ENCODE measurements at regions not wholly inside any gene's neighbourhood (a gene's known extent, or its start where the extent isn't known, plus 50 kb on each side); places are given as distances from the start of the nearest gene placed in this dataset.

DNA sequence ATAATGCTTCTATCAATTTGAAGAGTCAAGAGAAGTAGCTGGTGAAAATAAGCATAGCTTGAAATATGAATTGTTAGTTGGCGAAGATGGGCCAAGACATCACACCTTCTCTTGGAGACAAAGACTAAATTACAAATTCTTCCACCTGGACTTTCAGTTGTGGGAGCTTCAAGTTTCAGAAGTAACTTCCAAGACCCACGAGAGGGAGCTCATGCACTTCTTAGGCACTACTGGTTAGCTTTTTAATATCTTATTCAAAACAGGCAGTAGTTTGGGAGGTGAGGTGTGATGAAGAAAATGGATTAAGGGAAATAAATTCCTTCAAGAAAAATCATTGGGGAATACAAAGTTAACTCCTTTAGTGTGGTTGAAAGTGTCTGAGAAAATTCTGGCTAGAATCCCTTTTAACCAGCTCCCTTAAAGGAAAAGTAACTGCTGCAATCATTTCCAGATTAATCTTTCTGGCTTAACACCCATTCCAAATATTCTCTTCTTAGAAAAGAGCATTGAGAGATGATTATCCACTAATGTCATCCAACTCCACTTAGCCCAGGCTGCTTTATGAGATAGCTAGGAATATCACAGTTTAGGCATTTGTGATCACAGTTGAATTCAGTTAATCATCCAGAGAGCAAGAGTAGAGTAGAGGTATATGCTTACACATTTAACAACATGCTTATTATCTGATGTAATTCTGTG is 139.5 kb upstream of the DMRTA1 start:
- no peak for DNase-seq

DNA sequence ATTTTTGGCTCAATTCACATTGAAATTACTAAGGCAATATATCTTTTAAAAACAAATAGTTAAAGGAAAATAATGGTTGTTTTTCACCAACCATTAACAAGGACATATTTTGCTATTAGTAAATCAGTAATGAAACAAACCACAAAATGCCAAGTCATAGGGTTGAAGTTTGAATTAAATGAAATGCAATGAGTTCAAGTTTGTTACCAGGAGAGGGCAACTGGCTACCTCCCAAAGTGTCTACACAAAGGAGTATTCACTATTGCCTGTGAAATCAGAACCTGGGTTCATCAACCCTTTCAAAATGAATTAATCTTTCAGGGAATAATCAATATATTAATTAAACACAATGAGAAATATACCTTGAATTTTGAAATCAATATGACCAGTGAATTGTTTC is 138.4 kb upstream of the DMRTA1 start:
- no peak for DNase-seq

DNA sequence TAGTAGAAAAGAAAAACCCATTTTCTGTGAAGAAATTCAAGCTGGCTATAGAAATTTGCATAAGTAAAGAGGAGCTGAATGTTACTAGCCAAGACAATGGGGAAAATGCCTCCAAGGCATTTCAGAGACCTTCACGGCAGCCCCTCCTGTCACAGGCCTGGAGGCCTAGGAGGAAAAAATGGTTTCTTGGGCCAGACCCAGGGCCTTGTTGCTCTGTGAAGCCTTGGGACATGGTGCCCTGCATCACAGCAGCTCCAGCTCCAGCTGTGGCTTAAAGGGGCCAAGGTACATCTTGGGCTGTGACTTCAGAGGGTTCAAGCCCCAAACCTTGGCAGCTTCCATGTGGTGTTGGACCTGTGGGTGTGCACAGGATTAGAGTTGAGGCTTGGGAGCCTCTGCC is 130.0 kb upstream of the DMRTA1 start:
- no peak for DNase-seq

DNA sequence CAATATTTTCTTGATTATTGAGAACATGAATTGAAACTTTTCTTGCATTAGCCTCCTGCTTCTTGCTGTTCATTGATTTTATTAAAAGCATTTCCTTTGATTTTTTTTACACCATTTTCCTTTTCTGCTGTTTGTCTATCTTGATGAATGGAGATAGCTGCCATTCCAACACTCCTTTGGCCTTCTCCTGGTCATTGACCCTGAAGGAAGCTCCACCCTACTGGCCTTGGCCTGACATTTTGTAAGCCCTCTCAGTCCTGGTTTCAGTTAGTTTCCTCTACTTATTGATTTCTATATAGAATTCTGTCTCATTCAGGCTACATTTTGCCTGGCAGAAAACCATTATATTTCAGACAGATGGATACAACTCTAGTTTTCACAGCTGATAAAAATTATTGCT is 115.1 kb upstream of the DMRTA1 start:
- DNase-seq: no peak

DNA sequence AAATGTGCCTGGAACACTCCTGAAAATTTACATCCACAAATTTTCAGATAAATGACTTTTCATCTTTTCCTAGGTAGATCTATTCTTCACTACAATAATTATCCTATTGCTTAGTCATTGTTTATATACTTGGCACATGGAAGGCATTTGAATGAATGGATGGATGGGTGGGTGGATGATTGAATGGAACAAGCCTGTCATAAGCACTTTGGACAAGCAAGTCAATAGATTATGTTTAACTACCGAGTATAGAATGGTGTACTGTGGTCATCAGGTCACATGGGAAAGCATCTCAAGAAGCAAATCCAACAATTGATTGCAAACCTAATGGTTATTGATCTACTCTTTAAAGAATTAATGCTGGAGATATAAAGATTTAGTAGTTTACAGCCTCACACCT is 114.4 kb upstream of the DMRTA1 start:
- no peak for DNase-seq

DNA sequence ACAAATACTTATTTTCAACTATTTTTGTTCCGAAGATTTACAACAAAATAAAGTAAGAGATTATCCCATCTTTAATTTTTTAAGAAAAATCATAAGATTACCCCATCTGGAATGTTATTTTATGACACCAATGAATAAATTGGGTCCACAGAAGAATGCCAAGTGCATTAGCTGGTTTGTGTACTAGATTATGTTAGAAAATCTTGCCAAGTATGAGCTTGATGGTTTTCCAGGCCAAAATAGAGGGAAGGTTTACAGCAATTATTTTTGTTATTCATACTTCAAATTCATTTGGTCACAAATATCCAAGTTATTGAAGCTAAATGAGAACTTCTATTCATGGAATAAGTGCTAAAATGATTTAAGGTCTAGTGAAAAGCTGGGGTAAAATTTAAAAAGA is 109.4 kb upstream of the DMRTA1 start:
- no peak for DNase-seq

DNA sequence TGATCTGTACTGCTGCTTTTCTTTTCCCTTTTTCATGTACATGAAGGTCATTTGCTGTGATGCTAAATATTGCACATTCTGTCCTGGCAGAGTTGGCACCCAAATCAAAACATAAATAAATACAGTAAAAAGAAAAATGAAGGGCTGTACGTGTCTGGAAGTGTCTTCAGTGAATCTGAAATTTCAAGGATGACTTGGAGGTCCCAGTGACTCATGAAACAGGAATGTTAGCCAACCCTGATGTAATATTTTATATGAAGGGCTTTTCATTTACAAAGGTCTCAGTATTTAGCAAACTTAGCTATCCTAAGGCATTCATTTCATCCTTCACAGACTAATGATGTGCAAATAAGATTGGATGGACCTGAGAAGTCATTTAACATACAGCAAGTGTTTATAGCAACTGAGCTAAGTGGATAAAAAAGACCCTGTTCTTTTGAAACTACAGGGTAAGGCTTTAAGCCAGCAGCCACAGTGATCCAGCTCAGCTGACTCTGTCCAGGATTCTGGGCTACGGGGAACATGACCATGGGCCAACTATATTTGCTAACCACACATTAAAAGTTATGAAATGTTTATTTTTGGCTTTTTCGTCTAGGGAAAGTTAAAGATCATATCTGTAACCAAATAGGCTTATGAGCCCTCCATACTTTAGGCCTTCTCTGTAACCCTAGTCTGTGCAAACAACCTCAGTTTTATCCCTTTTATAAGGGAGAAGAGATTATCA is 104.0 kb upstream of the DMRTA1 start:
- no peak for DNase-seq

DNA sequence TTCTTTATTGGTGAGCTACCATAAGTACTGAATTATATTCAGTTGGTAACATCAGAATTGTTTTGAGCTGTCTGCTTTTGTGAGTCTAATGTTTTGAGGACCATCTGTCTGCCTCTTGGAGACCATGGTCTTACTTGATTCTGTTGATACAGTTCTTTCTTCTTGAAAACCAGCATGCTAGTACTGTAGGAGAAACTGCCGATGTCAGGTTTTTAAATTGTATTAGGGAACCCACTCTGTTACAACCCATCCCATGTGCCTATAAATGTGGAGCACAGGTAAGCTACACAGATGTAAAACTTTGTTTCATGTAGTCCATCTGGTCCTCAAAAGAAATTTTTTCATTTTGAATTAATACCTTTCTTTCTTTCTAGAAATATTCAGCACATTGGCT is 103.4 kb upstream of the DMRTA1 start:
- DNase-seq: no peak

DNA sequence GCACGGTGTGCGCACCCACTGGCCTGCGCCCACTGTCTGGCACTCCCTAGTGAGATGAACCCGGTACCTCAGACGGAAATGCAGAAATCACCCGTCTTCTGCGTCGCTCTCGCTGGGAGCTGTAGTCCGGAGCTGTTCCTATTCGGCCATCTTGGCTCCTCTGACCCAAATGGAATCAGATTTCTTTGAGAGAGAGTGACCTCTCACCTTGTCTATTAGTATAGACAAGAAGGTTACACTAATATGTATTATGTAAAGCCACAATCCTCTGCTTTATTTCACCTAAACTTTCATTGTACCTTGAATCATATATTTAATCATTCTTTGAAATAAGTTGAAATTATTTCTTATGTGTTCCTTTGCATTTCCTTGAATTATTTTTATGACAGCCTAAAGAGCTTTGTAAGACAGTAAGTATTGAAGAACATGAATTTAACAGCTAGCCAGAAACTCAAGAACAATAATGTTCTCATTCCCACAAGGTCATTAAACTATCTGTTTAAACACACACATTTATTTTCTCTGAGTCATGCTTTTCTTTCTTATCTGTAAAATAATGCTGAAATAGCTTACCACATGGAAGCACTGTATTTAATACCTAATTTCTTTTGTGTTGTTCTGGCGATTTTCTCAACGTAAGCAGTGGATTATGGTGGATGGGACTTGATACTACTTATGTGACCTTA is 91.8 kb upstream of the DMRTA1 start:
- no peak for DNase-seq

DNA sequence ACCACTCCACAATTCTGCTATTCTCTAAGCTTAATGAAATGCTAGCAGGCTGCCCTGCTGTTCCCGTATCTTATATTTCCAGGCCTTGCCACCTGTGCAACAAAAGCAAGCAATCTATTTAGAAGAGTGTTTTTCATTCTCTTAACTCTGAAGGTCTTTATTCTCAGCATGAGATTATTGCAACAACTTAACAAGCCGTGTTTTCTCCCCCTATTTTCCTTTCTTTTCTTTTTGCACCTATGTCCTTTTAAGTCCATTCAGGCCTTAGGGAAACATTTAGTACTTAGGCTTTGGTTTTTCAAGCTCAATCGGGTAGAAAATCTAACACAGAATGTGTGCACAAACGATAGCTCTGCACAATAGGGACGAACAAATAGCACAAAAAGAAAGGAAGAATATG is 89.6 kb upstream of the DMRTA1 start:
- no peak for DNase-seq

DNA sequence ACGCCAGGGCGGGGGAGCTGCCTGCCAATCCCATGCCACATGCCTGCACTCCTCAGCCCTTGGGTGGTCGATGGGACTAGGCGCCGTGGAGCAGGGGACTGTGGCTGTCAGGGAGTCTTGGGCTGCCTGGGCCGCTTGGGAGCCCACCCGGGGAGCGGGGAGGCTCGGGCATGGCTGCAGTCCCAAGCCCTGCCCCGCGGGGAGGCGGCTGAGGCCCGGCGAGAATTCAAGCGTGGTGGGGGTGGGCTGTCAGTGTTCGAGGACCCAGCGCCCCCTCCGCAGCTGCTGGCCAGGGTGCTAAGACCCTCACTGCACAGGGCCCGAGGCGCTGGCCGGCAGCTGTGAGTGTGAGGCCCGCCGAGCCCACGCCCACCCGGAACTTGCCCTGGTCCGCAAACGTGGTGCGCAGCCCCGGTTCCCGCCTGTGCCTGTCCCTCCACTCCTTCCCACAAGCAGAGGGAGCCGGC is 83.2 kb upstream of the DMRTA1 start:
- DNase-seq: no peak

DNA sequence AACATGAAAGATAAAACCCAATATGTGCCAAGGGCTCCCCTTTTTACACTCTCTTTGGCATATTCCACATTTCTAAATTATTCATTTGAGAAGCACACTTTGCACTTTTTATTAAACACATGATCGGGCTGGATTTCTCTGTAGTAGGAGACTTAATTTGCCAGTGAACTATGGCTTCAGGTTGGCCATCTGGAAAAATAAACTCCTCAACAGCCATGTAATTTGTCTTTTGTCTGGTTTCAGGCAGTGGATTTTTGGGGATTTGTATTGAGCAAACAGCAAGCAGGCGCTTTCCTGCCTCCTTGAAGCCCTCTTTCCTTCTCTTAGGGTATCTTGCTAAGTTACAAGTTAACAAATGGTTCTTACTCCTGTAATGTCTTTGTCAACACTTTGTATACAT is 73.0 kb upstream of the DMRTA1 start:
- no peak for DNase-seq

DNA sequence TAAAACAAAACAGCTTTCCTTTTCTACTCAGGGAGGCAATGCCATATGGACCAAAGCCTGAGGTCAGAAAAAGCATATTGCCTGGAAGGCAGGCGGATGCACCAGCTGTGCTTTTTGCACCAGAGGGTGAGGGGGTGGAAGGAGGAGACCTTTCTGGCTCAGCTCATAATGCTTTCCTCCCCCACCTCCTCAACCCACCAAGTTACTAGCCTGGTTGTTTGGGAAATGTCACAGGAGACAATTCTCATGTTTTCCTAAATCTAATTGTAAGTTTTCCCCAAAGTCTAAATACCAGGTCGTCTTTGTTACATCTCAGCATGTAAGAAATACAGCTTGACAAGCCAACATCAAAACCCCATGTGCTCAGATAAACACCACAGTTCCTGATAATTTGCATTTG is 72.6 kb upstream of the DMRTA1 start:
- DNase-seq: no peak

DNA sequence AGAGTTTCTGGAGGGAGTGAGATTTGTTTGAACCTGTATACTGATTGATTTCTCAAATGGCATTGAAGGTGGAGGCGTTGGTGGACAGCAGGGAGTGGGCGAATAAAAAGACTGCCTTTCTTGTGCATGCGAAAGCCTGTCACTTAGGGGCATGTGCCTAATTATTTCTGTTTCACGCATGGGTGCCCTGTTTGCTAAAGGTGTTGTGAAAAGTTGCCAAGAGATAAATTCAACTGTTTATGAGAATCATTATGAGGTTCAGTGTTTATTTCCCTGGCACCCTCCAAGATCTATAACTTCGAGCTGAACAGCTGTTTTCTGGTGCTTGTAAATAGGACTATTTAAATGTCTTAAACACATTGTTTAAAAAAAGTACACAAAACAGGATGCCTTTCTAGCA is 67.4 kb upstream of the DMRTA1 start:
- no peak for DNase-seq

DNA sequence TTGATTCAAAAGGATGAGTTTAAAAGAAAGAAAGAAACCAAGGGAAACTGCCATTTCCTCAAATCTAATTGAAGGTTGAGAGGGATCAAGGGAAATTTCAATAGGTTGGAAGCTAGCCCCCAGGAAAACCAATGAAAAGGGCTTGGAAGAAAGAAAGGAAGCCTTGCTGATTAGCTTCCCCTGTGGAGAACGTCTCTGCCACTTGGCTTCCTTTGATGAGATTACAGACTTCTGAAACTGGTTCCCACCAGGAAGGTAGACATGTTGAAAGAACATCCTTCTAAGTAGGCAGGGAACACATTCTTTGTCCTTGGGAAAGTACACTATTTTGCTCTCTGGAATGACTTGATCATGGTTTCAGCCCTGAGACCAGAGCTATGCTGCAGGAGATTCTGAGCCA is 65.5 kb upstream of the DMRTA1 start:
- DNase-seq: no peak

DNA sequence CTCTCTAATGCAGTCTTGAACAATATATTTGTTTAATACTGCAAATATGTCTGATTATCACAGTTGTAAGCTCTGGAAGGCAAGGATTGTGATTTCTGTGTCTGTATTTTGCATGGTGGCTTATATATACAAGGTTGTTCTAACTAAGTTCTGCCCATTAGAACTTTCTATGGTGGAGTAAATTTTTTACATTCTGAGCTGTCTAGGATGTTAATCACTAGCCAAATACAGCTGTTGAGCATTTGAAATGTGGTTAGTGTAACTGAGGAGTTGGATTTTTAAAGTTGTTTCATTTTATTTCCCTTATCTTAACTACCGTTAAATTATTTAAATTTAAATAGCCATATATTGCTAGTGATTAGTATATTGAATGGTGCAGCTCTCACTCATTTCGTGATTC is 64.3 kb upstream of the DMRTA1 start:
- no peak for DNase-seq

DNA sequence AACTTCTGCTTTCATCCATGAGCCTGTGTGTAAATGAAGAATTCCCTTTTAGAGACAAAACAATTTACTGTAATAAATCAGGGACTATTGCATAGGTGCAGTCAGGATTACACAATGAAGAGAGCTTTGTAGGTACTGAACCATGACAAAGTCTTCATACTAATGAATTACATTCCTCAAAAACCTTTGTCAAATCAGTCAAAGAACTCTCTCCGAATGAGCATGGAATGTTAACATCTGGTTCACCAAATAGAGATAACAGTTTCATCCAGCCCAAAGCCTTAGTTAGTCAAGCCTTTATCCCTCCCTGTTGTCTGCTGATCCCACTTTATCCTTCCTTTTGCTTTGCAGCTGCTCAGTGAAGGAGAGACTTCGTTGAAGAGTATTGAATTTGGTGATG is 62.9 kb upstream of the DMRTA1 start:
- no peak for DNase-seq

DNA sequence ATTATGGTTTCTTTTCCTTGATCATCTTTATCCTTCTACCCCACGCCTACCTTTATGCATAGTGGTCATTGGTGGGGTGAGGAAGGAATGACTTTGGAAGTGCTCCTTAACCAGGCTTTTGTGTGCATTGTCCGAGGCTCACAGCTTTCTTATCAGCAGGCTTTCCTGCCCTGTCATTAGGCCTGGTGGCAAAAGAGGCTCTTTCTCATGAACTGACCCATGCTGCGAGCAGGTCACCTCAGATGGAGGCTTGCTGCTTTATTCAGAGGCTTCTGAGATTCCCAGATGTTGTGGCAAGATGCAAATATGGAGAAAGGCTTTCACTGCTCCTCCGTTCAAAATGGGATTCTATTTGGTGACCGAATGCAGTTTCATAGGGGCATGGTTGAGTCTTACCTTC is 57.4 kb upstream of the DMRTA1 start:
- no peak for DNase-seq

DNA sequence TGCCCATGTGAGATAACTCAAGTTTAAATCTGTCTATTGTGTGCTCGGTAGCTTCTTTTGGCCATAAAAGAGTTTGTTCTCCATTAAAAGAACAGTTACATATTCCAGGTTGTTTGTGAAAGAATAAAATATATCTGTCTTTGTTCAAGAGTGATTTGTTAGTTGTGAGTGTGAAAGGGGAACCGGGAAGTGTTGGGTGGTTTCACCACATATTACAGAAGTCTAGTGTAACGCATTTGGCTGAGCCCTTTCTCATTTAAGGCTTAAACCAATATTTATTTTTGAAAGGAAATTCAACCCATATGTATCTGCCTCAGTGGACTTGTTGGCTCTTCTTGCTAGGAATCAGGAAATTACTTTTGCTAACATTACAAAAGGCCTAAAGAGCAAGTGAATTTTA is 54.1 kb upstream of the DMRTA1 start:
- no peak for DNase-seq

DNA sequence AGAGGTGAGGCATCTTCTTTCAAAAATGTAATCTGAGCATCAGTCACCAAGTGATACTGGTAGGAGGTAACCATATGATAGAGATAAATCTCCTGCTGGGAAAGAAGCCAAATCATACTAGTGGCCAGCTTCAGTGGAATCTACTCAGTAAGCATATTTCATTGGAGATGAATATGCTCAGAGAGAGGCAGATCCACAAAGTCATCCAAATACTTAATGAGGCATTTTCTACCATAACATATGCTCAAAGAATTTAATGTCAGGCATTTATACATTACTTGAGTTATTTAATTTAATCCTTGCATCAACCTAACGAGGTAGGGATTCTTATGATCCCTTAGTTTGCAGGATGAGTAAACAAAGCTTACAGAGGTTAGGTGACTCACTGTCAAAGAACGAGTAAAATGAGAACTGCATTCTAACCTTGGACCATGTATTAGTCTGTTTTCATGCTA is 50.9 kb upstream of the DMRTA1 start:
- no peak for DNase-seq
